GM23338 (cell line): ENCODE measurements at regions not wholly inside any gene's neighbourhood (a gene's known extent, or its start where the extent isn't known, plus 50 kb on each side); places are given as distances from the start of the nearest gene placed in this dataset.

Experiments
- ATAC-seq: fragments of 200-7000 bp; cut with Tn5 transposase; 3 replicates; pipeline ENCODE4 v1.9.1; 2020
- DNase-seq: peaks from one replicate; pipeline ENCODE4 v3.0.0-alpha.2; 2015; ENCODE audit warnings: low spot score
- H2AFZ ChIP-seq: fragments of 200-600 bp; sonication (generic); 2 replicates; pipeline ENCODE4 v1.8.0; 2016; ENCODE audit warnings: antibody characterized with exemption, mild to moderate bottlenecking, moderate library complexity
- H3F3A ChIP-seq: fragments of 200-600 bp; sonication (generic); replicated peaks from 2 replicates; pipeline ENCODE4 v1.8.0; 2017; ENCODE audit warnings: antibody characterized with exemption, mixed run types, low read depth
- H3K27ac ChIP-seq: fragments of 200-600 bp; sonication (generic); 2 replicates; pipeline ENCODE4 v1.6.1; 2016; ENCODE audit warnings: low read depth
- H3K27me3 ChIP-seq: fragments of 200-600 bp; sonication (generic); 2 replicates; pipeline ENCODE4 v1.8.0; 2016; ENCODE audit warnings: mild to moderate bottlenecking, mixed run types, moderate library complexity; ENCODE audit not compliant: insufficient read depth
- H3K36me3 ChIP-seq: fragments of 200-600 bp; sonication (generic); 2 replicates; pipeline ENCODE4 v1.8.0; 2016; ENCODE audit warnings: mild to moderate bottlenecking; ENCODE audit not compliant: insufficient read depth
- H3K4me1 ChIP-seq: fragments of 200-600 bp; sonication (generic); 2 replicates; pipeline ENCODE4 v1.8.0; 2016; ENCODE audit warnings: mild to moderate bottlenecking, moderate library complexity; ENCODE audit not compliant: insufficient read depth
- H3K4me2 ChIP-seq: fragments of 200-600 bp; sonication (generic); 2 replicates; pipeline ENCODE4 v1.7.1; 2017; ENCODE audit warnings: mixed run types
- H3K4me3 ChIP-seq: fragments of 200-600 bp; sonication (generic); 2 replicates; pipeline ENCODE4 v1.6.1; 2016; ENCODE audit warnings: mixed run types
- H3K79me2 ChIP-seq: fragments of 200-600 bp; sonication (generic); replicated peaks from 2 replicates; pipeline ENCODE4 v1.8.0; 2017; ENCODE audit warnings: mild to moderate bottlenecking; ENCODE audit not compliant: insufficient read depth
- H3K9me2 ChIP-seq: fragments of 200-600 bp; sonication (generic); 2 replicates; pipeline ENCODE4 v1.8.0; 2017; ENCODE audit not compliant: insufficient read depth
- H4K20me1 ChIP-seq: fragments of 200-600 bp; sonication (generic); replicated peaks from 2 replicates; pipeline ENCODE4 v1.8.0; 2017; ENCODE audit warnings: mild to moderate bottlenecking; ENCODE audit not compliant: insufficient read depth
- H3K27ac Mint-ChIP-seq: 2 replicates; pipeline ENCODE4 v1.8.0; 2020; ENCODE audit warnings: inconsistent platforms, mild to moderate bottlenecking, moderate library complexity, mixed read lengths
- H3K27me3 Mint-ChIP-seq: 3 replicates; pipeline ENCODE4 v1.8.0; 2022; ENCODE audit warnings: low read depth, mild to moderate bottlenecking, moderate library complexity, mixed read lengths, inconsistent platforms; ENCODE audit not compliant: insufficient read depth, poor library complexity
- H3K36me3 Mint-ChIP-seq: 3 replicates; pipeline ENCODE4 v1.8.0; 2021; ENCODE audit warnings: low read depth, mild to moderate bottlenecking, inconsistent platforms, moderate library complexity, mixed read lengths
- H3K4me1 Mint-ChIP-seq: 3 replicates; pipeline ENCODE4 v1.8.0; 2020; ENCODE audit warnings: mild to moderate bottlenecking, inconsistent platforms, mixed read lengths
- H3K4me3 Mint-ChIP-seq: 3 replicates; pipeline ENCODE4 v1.8.0; 2021; ENCODE audit warnings: moderate library complexity, mild to moderate bottlenecking, inconsistent platforms, mixed read lengths
- H3K9me3 Mint-ChIP-seq: 3 replicates; pipeline ENCODE4 v1.8.0; 2020; ENCODE audit warnings: moderate library complexity, mild to moderate bottlenecking, inconsistent platforms, mixed read lengths
- CREB1 ChIP-seq: fragments of 250-450 bp; sonication (Bioruptor Pico); IDR thresholded peaks from 2 replicates; pipeline ENCODE4 v1.5.0; 2020; ENCODE audit warnings: low read depth, mild to moderate bottlenecking, moderate library complexity
- CTCF ChIP-seq, 2 experiments: fragments of 200-600 bp in 1 of 2; sonication (generic) in 1 of 2; conservative IDR thresholded peaks; 2 replicates each; pipeline versions ENCODE4 v1.5.1 to v1.6.1; 2016 to 2017; ENCODE audit warnings: antibody characterized with exemption in 2 of 2, low read depth in 2 of 2, mild to moderate bottlenecking in 2 of 2, moderate library complexity in 1 of 2
- ETS1 ChIP-seq: IDR thresholded peaks from 2 replicates; pipeline ENCODE4 v1.6.1; 2016; ENCODE audit warnings: antibody characterized with exemption
- EZH2 ChIP-seq: fragments of 200-600 bp; sonication (generic); IDR thresholded peaks from one replicate; pipeline ENCODE4 v1.8.0; 2017; ENCODE audit warnings: antibody characterized with exemption, mild to moderate bottlenecking, low read depth; ENCODE audit not compliant: unreplicated experiment
- EZH2phosphoT487 ChIP-seq: fragments of 200-600 bp; sonication (generic); IDR thresholded peaks from one replicate; pipeline ENCODE4 v1.8.1; 2018; ENCODE audit warnings: antibody characterized with exemption; ENCODE audit not compliant: unreplicated experiment
- JUNB ChIP-seq: IDR thresholded peaks from one replicate; pipeline ENCODE4 v1.6.1; 2016; ENCODE audit warnings: antibody characterized with exemption; ENCODE audit not compliant: unreplicated experiment
- NANOG ChIP-seq: IDR thresholded peaks from 2 replicates; pipeline ENCODE4 v1.6.1; 2016; ENCODE audit warnings: antibody characterized with exemption, borderline replicate concordance
- POLR2AphosphoS5 ChIP-seq: IDR thresholded peaks from 2 replicates; pipeline ENCODE4 v1.6.1; 2016; ENCODE audit warnings: antibody characterized with exemption, low read depth
- STAT1 ChIP-seq: IDR thresholded peaks from one replicate; pipeline ENCODE4 v1.6.1; 2016; ENCODE audit warnings: antibody characterized with exemption; ENCODE audit not compliant: unreplicated experiment
- ZNF114 ChIP-seq: fragments of 250-450 bp; sonication (Bioruptor Pico); IDR thresholded peaks from 2 replicates; pipeline ENCODE4 v1.5.0; 2020; ENCODE audit warnings: mild to moderate bottlenecking, moderate library complexity
- ZNF331 ChIP-seq: fragments of 250-450 bp; sonication (Bioruptor Pico); IDR thresholded peaks from 2 replicates; pipeline ENCODE4 v1.5.0; 2020; ENCODE audit warnings: low read depth, mild to moderate bottlenecking, moderate library complexity
- ZNF462 ChIP-seq: fragments of 250-450 bp; sonication (Bioruptor Pico); IDR thresholded peaks from 2 replicates; pipeline ENCODE4 v1.5.0; 2020; ENCODE audit warnings: mild to moderate bottlenecking, moderate library complexity
- TF ChIP-seq, protein P1 (sequence below): IDR thresholded peaks from one replicate; pipeline ENCODE4 v1.6.1; 2018; ENCODE audit warnings: antibody characterized with exemption; ENCODE audit not compliant: unreplicated experiment

DNA sequence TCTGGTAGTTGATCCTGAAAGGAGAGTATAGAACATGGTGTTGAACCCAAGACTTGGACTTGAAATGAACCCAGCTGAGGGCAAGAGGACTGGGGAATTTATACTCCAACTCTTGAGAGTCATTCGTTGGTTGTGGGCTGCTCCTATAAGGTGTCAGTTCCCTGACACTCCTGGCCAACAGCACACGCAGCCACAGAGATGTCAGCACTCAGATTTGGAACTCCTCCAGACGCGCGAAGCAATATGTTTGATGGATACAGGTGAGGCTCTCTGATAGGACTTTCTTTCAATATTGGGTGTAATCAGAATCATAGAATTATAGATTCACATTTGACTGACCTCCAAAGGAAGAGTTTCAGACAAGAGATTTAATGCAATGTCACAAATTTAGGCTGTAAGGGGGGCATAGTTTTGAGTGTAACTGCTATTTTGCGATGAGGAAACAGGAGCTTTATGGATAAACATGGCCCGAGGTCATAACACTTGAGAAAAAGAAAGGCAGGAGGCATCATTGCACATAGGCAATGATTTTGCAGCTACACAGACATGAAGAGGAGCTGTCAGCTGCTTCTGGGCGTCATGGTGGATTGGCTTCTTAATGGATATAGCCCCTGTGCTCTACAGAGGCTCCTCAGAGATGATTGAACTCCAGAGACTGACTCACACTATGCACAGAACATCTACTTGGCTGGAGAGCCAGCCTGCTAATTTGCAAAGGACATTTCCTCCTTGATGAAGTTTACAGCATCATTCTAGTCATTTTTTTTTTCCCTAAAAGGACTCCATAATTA is 569.2 kb upstream of the RGMA start:
- no peaks in the 10 kb centered on the region for H3K79me2 ChIP-seq
- H3K27ac Mint-ChIP-seq = no peak overlapping the region
- no peak overlapping the region for H3K4me3 Mint-ChIP-seq
- DNase-seq = no peak
- no peak overlapping the region for H3K4me2 ChIP-seq
- no peak overlapping the region for H3K4me3 ChIP-seq
- no peaks in the 10 kb centered on the region for H3F3A ChIP-seq
- no peaks in the 10 kb centered on the region for H3K4me1 ChIP-seq
- H3K9me2 ChIP-seq = no peaks in the 10 kb centered on the region
- TF ChIP-seq ZNF462 (CRISPR knock-in tag) (no peak), EZH2phosphoT487 (no peak), JUNB (no peak), CREB1 (no peak), ZNF331 (CRISPR knock-in tag) (no peak), EZH2 (no peak), POLR2AphosphoS5 (no peak), ZNF114 (CRISPR knock-in tag) (no peak), CTCF (conservative IDR thresholded peaks at IDR 0.05; ENCODE audit: low read depth in 2 of 2) (no peak), NANOG (no peak), ETS1 (no peak), STAT1 (no peak)
- TF ChIP-seq, protein P1, sequence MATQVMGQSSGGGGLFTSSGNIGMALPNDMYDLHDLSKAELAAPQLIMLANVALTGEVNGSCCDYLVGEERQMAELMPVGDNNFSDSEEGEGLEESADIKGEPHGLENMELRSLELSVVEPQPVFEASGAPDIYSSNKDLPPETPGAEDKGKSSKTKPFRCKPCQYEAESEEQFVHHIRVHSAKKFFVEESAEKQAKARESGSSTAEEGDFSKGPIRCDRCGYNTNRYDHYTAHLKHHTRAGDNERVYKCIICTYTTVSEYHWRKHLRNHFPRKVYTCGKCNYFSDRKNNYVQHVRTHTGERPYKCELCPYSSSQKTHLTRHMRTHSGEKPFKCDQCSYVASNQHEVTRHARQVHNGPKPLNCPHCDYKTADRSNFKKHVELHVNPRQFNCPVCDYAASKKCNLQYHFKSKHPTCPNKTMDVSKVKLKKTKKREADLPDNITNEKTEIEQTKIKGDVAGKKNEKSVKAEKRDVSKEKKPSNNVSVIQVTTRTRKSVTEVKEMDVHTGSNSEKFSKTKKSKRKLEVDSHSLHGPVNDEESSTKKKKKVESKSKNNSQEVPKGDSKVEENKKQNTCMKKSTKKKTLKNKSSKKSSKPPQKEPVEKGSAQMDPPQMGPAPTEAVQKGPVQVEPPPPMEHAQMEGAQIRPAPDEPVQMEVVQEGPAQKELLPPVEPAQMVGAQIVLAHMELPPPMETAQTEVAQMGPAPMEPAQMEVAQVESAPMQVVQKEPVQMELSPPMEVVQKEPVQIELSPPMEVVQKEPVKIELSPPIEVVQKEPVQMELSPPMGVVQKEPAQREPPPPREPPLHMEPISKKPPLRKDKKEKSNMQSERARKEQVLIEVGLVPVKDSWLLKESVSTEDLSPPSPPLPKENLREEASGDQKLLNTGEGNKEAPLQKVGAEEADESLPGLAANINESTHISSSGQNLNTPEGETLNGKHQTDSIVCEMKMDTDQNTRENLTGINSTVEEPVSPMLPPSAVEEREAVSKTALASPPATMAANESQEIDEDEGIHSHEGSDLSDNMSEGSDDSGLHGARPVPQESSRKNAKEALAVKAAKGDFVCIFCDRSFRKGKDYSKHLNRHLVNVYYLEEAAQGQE = no peak
- H2AFZ ChIP-seq = no peak overlapping the region
- H3K9me3 Mint-ChIP-seq = no peaks in the 10 kb centered on the region
- H4K20me1 ChIP-seq = no peaks in the 10 kb centered on the region
- H3K27me3 Mint-ChIP-seq = no peaks in the 10 kb centered on the region
- H3K36me3 ChIP-seq = no peaks in the 10 kb centered on the region
- no peak for ATAC-seq
- H3K36me3 Mint-ChIP-seq = no peaks in the 10 kb centered on the region
- H3K4me1 Mint-ChIP-seq = peaks cover 10% of the 10 kb centered on the region
- no peaks in the 10 kb centered on the region for H3K27me3 ChIP-seq
- H3K27ac ChIP-seq = no peak overlapping the region
